ENCODE measurements at regions not wholly inside any gene's neighbourhood (a gene's known extent, or its start where the extent isn't known, plus 50 kb on each side); places are given as distances from the start of the nearest gene placed in this dataset.

- TF ChIP-seq CTCF (IDR thresholded peaks at IDR 0.05) (no peak), POLR2A (IDR thresholded peaks at IDR 0.05) (no peak), POLR2AphosphoS5 (IDR thresholded peaks at IDR 0.05) (no peak), EP300 (IDR thresholded peaks at IDR 0.05) (no peak)
- Histone ChIP-seq H3K9me3 (no peaks in the 10 kb centered on the region), H3K27me3 (peaks cover 0 to 25% (median 11%) of the 10 kb centered on the region in 4 donors), H3K27ac (no peak overlapping the region), H3K36me3 (no peaks in the 10 kb centered on the region), H3K4me3 (no peak overlapping the region), H3K4me1 (peaks cover 4 to 15% (median 9%) of the 10 kb centered on the region in 4 donors)
- DNase-seq, result no peak
- no peak for ATAC-seq (ENCODE audit: low FRiP score in 2 of 2)
- WGBS, 2 donors, result 29 to 32% methylated on average over 8 of the region's 8 CpGs
Measured at GRCh38 chr15:96421178-96421601, 90.7 kb downstream of the NR2F2 start.

GRCh38 chr15:96422125-96422524 is 91.6 kb downstream of the NR2F2 start:
- DNase-seq, result no peak
- H3K36me3 ChIP-seq, result no peaks in the 10 kb centered on the region
- no peaks in the 10 kb centered on the region for H3K9me3 ChIP-seq
- no peak overlapping the region for H3K27ac ChIP-seq
- WGBS, 2 donors, result 28 to 39% methylated on average over 7 of the region's 7 CpGs
- TF ChIP-seq CTCF (IDR thresholded peaks at IDR 0.05), result no peak
- ATAC-seq (ENCODE audit: low FRiP score in 2 of 2), result no peak
- peaks cover 0 to 5% (median 1%) of the 10 kb centered on the region in 4 donors for H3K4me1 ChIP-seq
- no peak overlapping the region for H3K4me3 ChIP-seq
- peaks cover 0 to 16% (median 3%) of the 10 kb centered on the region in 4 donors for H3K27me3 ChIP-seq

GRCh38 chr15:96424674-96425073 is 94.2 kb downstream of the NR2F2 start:
- Histone ChIP-seq H3K27ac (no peak overlapping the region), H3K9me3 (no peaks in the 10 kb centered on the region), H3K4me1 (no peaks in the 10 kb centered on the region), H3K4me3 (no peak overlapping the region), H3K27me3 (peaks cover 0 to 3% (median 0%) of the 10 kb centered on the region in 4 donors), H3K36me3 (no peaks in the 10 kb centered on the region)
- 89 to 91% methylated on average over 4 of the region's 4 CpGs for WGBS, 2 donors
- TF ChIP-seq POLR2A (IDR thresholded peaks at IDR 0.05) (no peak), CTCF (IDR thresholded peaks at IDR 0.05) (no peak), POLR2AphosphoS5 (IDR thresholded peaks at IDR 0.05) (no peak), EP300 (IDR thresholded peaks at IDR 0.05) (no peak)
- DNase-seq, result no peak
- no peak for ATAC-seq (ENCODE audit: low FRiP score in 2 of 2)

GRCh38 chr15:96428742-96429141 is 98.2 kb downstream of the NR2F2 start:
- ATAC-seq (ENCODE audit: low FRiP score in 2 of 2), result peak; percentile 26 to 91
- H3K4me1 ChIP-seq, result no peaks in the 10 kb centered on the region
- H3K36me3 ChIP-seq, result no peaks in the 10 kb centered on the region
- no peak overlapping the region for H3K27ac ChIP-seq
- no peak for TF ChIP-seq CTCF (IDR thresholded peaks at IDR 0.05)
- TF ChIP-seq POLR2AphosphoS5 (IDR thresholded peaks at IDR 0.05), result peak in 1 of 2 donors; percentile 53
- TF ChIP-seq POLR2A (IDR thresholded peaks at IDR 0.05), result no peak
- TF ChIP-seq EP300 (IDR thresholded peaks at IDR 0.05), result no peak
- H3K4me3 ChIP-seq, result no peak overlapping the region
- DNase-seq, result no peak
- no peaks in the 10 kb centered on the region for H3K27me3 ChIP-seq
- H3K9me3 ChIP-seq, result no peaks in the 10 kb centered on the region

- ATAC-seq (ENCODE audit: low FRiP score in 2 of 2) (no peak), DNase-seq (no peak)
- Histone ChIP-seq H3K27ac (no peak overlapping the region), H3K4me3 (no peak overlapping the region), H3K36me3 (no peaks in the 10 kb centered on the region), H3K4me1 (no peaks in the 10 kb centered on the region), H3K27me3 (no peaks in the 10 kb centered on the region), H3K9me3 (no peaks in the 10 kb centered on the region)
- no peak for TF ChIP-seq CTCF (IDR thresholded peaks at IDR 0.05)
- TF ChIP-seq EP300 (IDR thresholded peaks at IDR 0.05), result no peak
- TF ChIP-seq POLR2AphosphoS5 (IDR thresholded peaks at IDR 0.05), result no peak
- no peak for TF ChIP-seq POLR2A (IDR thresholded peaks at IDR 0.05)
- 62 to 72% methylated on average over 5 of the region's 5 CpGs for WGBS, 2 donors
Measured at GRCh38 chr15:96431786-96432185, 101.3 kb downstream of the NR2F2 start.
